HepG2 (cell line): ENCODE measurements at regions not wholly inside any gene's neighbourhood (a gene's known extent, or its start where the extent isn't known, plus 50 kb on each side); places are given as distances from the start of the nearest gene placed in this dataset.

Experiments
- ATAC-seq: fragments of 200-7000 bp; cut with Tn5 transposase; 3 replicates; pipeline ENCODE4 v1.9.1; 2020; ENCODE audit warnings: mild to moderate bottlenecking, moderate library complexity
- BruUV-seq: library from RNA; stranded (reverse); fragments of 400-500 nt; replicated peaks from 2 replicates; lab custom pipeline; 2021; lab: Mats Ljungman, UMichigan
- CTCF ChIA-PET: fragments of 300-600 bp; formaldehyde crosslinking; extraction: SDS; loops from one replicate; lab custom pipeline; 2021; ENCODE audit warnings: low total read pairs, inconsistent platforms, low intra/inter-chr PET ratio; lab: Yijun Ruan, JAX
- POLR2A ChIA-PET: fragments of 350-600 bp; sonication (Branson Sonifier 250); formaldehyde crosslinking; loops from one replicate; lab custom pipeline; 2020; ENCODE audit warnings: antibody characterized with exemption, inconsistent platforms; lab: Yijun Ruan, JAX
- DNase-seq: peaks from one replicate; pipeline ENCODE4 v3.0.0-alpha.2; 2015; ENCODE audit warnings: low spot score
- FAIRE-seq: peaks from 3 replicates; lab custom pipeline; 2011; peaks lifted over from hg19 to GRCh38; lab: Jason Lieb, UNC
- H2AFZ ChIP-seq: one replicate; pipeline ENCODE4 v1.6.1; 2011; ENCODE audit warnings: low read length, inconsistent platforms
- H3K27ac ChIP-seq: fragments of 300-600 bp; 3 replicates; pipeline ENCODE4 v1.8.0; 2011; ENCODE audit warnings: mixed run types, mild to moderate bottlenecking, mixed read lengths, low read length, inconsistent platforms; ENCODE audit not compliant: insufficient read depth; ENCODE audit errors: extremely low read length
- H3K27me3 ChIP-seq, 2 experiments: fragments of 200-600 bp in 1 of 2; 2 replicates in 1 of 2; 3 replicates in 1 of 2; pipeline versions ENCODE4 v1.6.0 to v1.8.0; 2011; ENCODE audit warnings: low read length in 2 of 2, mild to moderate bottlenecking in 2 of 2, moderate library complexity in 2 of 2, inconsistent platforms in 1 of 2; ENCODE audit not compliant: insufficient read depth in 2 of 2, control insufficient read depth in 1 of 2
- H3K36me3 ChIP-seq, 2 experiments: fragments of 200-600 bp in 1 of 2; replicated peaks in 1 of 2; 2 replicates in 1 of 2; 3 replicates in 1 of 2; pipeline versions ENCODE4 v1.5.1 to v1.8.0; 2011; ENCODE audit warnings: low read length in 2 of 2, inconsistent platforms in 1 of 2; ENCODE audit not compliant: insufficient read depth in 2 of 2, control insufficient read depth in 1 of 2
- H3K4me1 ChIP-seq: 2 replicates; pipeline ENCODE4 v1.5.1; 2012; ENCODE audit warnings: low read length, inconsistent platforms; ENCODE audit not compliant: insufficient read depth
- H3K4me2 ChIP-seq: 2 replicates; pipeline ENCODE4 v1.6.0; 2011; ENCODE audit warnings: low read depth, low read length, inconsistent platforms
- H3K4me3 ChIP-seq, 3 experiments: fragments of 200-600 bp in 1 of 3; sonication (generic), shearing (Covaris generic) in 1 of 3; replicated peaks in 1 of 3; 2 replicates each; pipeline ENCODE4 v1.5.1; 2011 to 2016; ENCODE audit warnings: low read length in 3 of 3, inconsistent platforms in 2 of 3, low read depth in 2 of 3, mild to moderate bottlenecking in 2 of 3, control low read depth in 1 of 3, mixed read lengths in 1 of 3; ENCODE audit not compliant: insufficient read depth in 1 of 3
- H3K79me2 ChIP-seq: one replicate; pipeline ENCODE4 v1.6.1; 2011; ENCODE audit warnings: low read length, inconsistent platforms; ENCODE audit not compliant: insufficient read depth
- H3K9ac ChIP-seq: 2 replicates; pipeline ENCODE4 v1.6.0; 2011; ENCODE audit warnings: mild to moderate bottlenecking, low read depth, low read length, inconsistent platforms; ENCODE audit not compliant: insufficient read depth
- H3K9me3 ChIP-seq: 2 replicates; pipeline ENCODE4 v1.5.1; 2012; ENCODE audit warnings: mild to moderate bottlenecking, low read length
- H4K20me1 ChIP-seq: 2 replicates; pipeline ENCODE4 v1.6.0; 2011; ENCODE audit warnings: inconsistent platforms, mild to moderate bottlenecking, low read length, moderate library complexity; ENCODE audit not compliant: insufficient read depth
- ARID2 ChIP-seq: sonication (generic); formaldehyde crosslinking; IDR thresholded peaks from 2 replicates; pipeline ENCODE4 v1.8.1; 2022; ENCODE audit warnings: mild to moderate bottlenecking, missing genetic modification reagents, borderline replicate concordance
- EEA1 ChIP-seq: sonication (generic); formaldehyde crosslinking; IDR thresholded peaks from 2 replicates; pipeline ENCODE4 v1.5.1; 2020; ENCODE audit warnings: mild to moderate bottlenecking, missing genetic modification reagents, borderline replicate concordance
- FLYWCH1 ChIP-seq: sonication (generic); formaldehyde crosslinking; IDR thresholded peaks from 2 replicates; pipeline ENCODE4 v1.8.1; 2023; ENCODE audit warnings: mild to moderate bottlenecking, missing genetic modification reagents
- FOXC1 ChIP-seq: sonication (generic); formaldehyde crosslinking; IDR thresholded peaks from 2 replicates; pipeline ENCODE4 v1.8.0; 2022; ENCODE audit warnings: mild to moderate bottlenecking, missing genetic modification reagents, borderline replicate concordance
- HOXA7 ChIP-seq: sonication (generic); formaldehyde crosslinking; IDR thresholded peaks from 2 replicates; pipeline ENCODE4 v1.8.1; 2022; ENCODE audit warnings: mild to moderate bottlenecking, missing genetic modification reagents, moderate library complexity
- KAT7 ChIP-seq: IDR thresholded peaks from 2 replicates; pipeline ENCODE4 v1.6.1; 2018; ENCODE audit warnings: borderline replicate concordance, missing compliant biosample characterization
- KLF13 ChIP-seq: sonication (generic); formaldehyde crosslinking; IDR thresholded peaks from 2 replicates; pipeline ENCODE4 v1.4.0; 2020; ENCODE audit warnings: mild to moderate bottlenecking, missing genetic modification reagents
- LCORL ChIP-seq, 2 experiments: fragments of 450-650 bp in 1 of 2; sonication (generic) in 1 of 2; formaldehyde crosslinking in 1 of 2; IDR thresholded peaks; 2 replicates each; pipeline versions ENCODE4 v1.5.0 to v1.6.1; 2017 to 2020; ENCODE audit warnings: antibody characterized with exemption in 1 of 2, missing genetic modification reagents in 1 of 2
- MBD4 ChIP-seq: IDR thresholded peaks from 2 replicates; pipeline ENCODE4 v1.6.1; 2012; ENCODE audit warnings: low read length, inconsistent platforms, borderline replicate concordance
- NR2C2 ChIP-seq: sonication (generic); formaldehyde crosslinking; IDR thresholded peaks from 2 replicates; pipeline ENCODE4 v1.4.0; 2020; ENCODE audit warnings: missing genetic modification reagents, mild to moderate bottlenecking, moderate library complexity, borderline replicate concordance
- TBX2 ChIP-seq: sonication (generic); formaldehyde crosslinking; IDR thresholded peaks from 2 replicates; pipeline ENCODE4 v1.5.0; 2020; ENCODE audit warnings: missing genetic modification reagents, mild to moderate bottlenecking, borderline replicate concordance
- ZNF20 ChIP-seq: sonication (generic); formaldehyde crosslinking; IDR thresholded peaks from 2 replicates; pipeline ENCODE4 v1.4.0; 2020; ENCODE audit warnings: mild to moderate bottlenecking, moderate library complexity, missing genetic modification reagents
- ZNF230 ChIP-seq: sonication (generic); formaldehyde crosslinking; IDR thresholded peaks from 2 replicates; pipeline ENCODE4 v1.4.0; 2020; ENCODE audit warnings: mild to moderate bottlenecking, missing genetic modification reagents
- ZNF232 ChIP-seq: sonication (generic); formaldehyde crosslinking; IDR thresholded peaks from 2 replicates; pipeline ENCODE4 v1.4.0; 2020; ENCODE audit warnings: missing genetic modification reagents, borderline replicate concordance
- ZNF253 ChIP-seq: sonication (generic); formaldehyde crosslinking; IDR thresholded peaks from 2 replicates; pipeline ENCODE4 v1.8.0; 2022; ENCODE audit warnings: mild to moderate bottlenecking, missing genetic modification reagents, borderline replicate concordance
- ZNF850 ChIP-seq: sonication (generic); formaldehyde crosslinking; conservative IDR thresholded peaks from 2 replicates; pipeline ENCODE4 v1.9.0; 2021; ENCODE audit warnings: mild to moderate bottlenecking, missing genetic modification reagents
- WGBS: methylation state at CpG from one replicate; pipeline ENCODE4 v1.1.6; 2017; ENCODE audit warnings: low lambda C conversion rate; 5-methylcytosine and 5-hydroxymethylcytosine counted together
- in situ Hi-C: cut with HindIII; loops from 2 replicates; pipeline ENCODE4 v1.10.0; 2017; ENCODE audit warnings: low pct_unique_long_range_greater_than_20kb; ENCODE audit not compliant: extremely low pct_ligation_motif_present
- intact Hi-C: fragments of 100-400 bp; cut with micrococcal nuclease; formaldehyde crosslinking; loops from one replicate; pipeline ENCODE4 v1.10.0; 2022; ENCODE audit not compliant: unreplicated experiment
- TF ChIP-seq, protein P1 (sequence below): sonication (generic); formaldehyde crosslinking; IDR thresholded peaks from 2 replicates; pipeline ENCODE4 v1.8.0; 2023; ENCODE audit warnings: mild to moderate bottlenecking, missing genetic modification reagents
- TF ChIP-seq, protein P2 (sequence below): sonication (generic); formaldehyde crosslinking; IDR thresholded peaks from 2 replicates; pipeline ENCODE4 v1.5.0; 2020; ENCODE audit warnings: missing genetic modification reagents
- TF ChIP-seq, protein P3 (sequence below): sonication (generic); formaldehyde crosslinking; IDR thresholded peaks from 2 replicates; pipeline ENCODE4 v1.8.0; 2022; ENCODE audit warnings: missing genetic modification reagents, low read depth, mild to moderate bottlenecking, borderline replicate concordance
- TF ChIP-seq, protein P4 (sequence below): sonication (generic); formaldehyde crosslinking; IDR thresholded peaks from 2 replicates; pipeline ENCODE4 v1.4.0; 2020; ENCODE audit warnings: missing genetic modification reagents, low read depth, mild to moderate bottlenecking, borderline replicate concordance

DNA sequence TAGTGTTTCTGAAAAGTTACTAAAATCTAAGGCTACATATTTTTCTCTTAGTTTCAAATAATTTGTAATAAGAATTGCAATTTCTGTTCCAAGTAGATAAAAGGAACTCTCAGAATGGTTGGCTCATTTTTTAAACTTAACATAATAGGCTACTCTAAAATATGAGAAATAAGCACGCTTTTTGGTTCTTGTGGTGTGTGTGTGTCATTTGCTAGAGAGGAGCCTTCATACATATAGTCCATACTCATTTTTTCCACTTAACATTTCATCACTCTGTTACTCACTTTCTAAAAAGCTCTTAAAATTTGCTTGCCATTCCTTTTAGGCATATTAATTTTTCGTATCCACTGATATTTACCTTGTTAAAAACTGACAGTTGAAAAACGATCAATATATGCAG lies 74.0 kb upstream of the VWDE start (continued):
- TF ChIP-seq, protein P1, sequence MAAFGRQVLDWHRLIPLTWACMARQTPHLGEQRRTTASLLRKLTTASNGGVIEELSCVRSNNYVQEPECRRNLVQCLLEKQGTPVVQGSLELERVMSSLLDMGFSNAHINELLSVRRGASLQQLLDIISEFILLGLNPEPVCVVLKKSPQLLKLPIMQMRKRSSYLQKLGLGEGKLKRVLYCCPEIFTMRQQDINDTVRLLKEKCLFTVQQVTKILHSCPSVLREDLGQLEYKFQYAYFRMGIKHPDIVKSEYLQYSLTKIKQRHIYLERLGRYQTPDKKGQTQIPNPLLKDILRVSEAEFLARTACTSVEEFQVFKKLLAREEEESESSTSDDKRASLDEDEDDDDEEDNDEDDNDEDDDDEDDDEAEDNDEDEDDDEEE = no peak
- TF ChIP-seq NR2C2 (CRISPR knock-in tag) = no peak
- no peak for TF ChIP-seq EEA1
- TF ChIP-seq ZNF232 = no peak

DNA sequence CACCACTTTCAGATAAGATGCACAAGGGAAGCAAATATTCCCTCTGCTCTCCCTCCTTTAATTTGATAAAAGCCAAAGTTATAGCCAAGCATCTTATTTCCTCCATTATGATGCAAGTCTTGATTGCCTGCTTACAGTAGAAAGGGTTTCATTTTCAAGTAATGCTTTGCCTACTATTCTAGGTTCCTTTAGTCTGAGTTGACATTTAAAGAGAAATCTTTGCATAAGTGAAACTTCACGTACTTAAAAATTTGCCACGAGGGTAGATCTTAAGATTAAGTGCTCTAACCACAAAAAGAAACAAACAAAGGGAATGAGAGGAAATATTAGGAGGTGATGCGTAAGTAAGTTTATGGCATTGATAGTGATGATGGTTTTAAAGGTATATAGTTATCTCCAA lies 78.1 kb upstream of the VWDE start:
- no peak overlapping the region for H3K27ac ChIP-seq
- no peaks in the 10 kb centered on the region for H3K4me1 ChIP-seq
- in situ Hi-C loops = loop anchor here (25.0 kb wide), 2 partner anchors 644 to 1044 kb away; partner anchors contain the start of gene THSD7A
- H3K9me3 ChIP-seq = no peaks in the 10 kb centered on the region
- no peak overlapping the region for H3K9ac ChIP-seq
- TF ChIP-seq, protein P2, sequence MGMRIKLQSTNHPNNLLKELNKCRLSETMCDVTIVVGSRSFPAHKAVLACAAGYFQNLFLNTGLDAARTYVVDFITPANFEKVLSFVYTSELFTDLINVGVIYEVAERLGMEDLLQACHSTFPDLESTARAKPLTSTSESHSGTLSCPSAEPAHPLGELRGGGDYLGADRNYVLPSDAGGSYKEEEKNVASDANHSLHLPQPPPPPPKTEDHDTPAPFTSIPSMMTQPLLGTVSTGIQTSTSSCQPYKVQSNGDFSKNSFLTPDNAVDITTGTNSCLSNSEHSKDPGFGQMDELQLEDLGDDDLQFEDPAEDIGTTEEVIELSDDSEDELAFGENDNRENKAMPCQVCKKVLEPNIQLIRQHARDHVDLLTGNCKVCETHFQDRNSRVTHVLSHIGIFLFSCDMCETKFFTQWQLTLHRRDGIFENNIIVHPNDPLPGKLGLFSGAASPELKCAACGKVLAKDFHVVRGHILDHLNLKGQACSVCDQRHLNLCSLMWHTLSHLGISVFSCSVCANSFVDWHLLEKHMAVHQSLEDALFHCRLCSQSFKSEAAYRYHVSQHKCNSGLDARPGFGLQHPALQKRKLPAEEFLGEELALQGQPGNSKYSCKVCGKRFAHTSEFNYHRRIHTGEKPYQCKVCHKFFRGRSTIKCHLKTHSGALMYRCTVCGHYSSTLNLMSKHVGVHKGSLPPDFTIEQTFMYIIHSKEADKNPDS (CRISPR knock-in tag) = no peak
- TF ChIP-seq FLYWCH1 (CRISPR knock-in tag) (no peak), FOXC1 (CRISPR knock-in tag) (no peak), ARID2 (CRISPR knock-in tag) (no peak), LCORL (IDR thresholded peaks at IDR 0.05) (no peak), LCORL (CRISPR knock-in tag; IDR thresholded peaks at IDR 0.05) (no peak), TBX2 (CRISPR knock-in tag) (no peak), ZNF850 (CRISPR knock-in tag) (no peak), ZNF230 (CRISPR knock-in tag) (no peak), KLF13 (CRISPR knock-in tag) (no peak), HOXA7 (no peak), KAT7 (CRISPR knock-in tag) (no peak), ZNF253 (CRISPR knock-in tag) (no peak), ZNF20 (CRISPR knock-in tag) (no peak), MBD4 (no peak)
- TF ChIP-seq, protein P3, sequence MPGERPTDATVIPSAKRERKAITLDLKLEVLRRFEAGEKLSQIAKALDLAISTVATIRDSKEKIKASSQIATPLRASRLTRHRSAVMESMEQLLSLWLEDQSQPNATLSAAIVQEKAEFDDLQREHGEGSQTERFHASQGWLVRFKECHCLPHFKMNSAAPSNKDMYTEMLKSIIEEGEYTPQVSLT = no peak
- TF ChIP-seq, protein P4, sequence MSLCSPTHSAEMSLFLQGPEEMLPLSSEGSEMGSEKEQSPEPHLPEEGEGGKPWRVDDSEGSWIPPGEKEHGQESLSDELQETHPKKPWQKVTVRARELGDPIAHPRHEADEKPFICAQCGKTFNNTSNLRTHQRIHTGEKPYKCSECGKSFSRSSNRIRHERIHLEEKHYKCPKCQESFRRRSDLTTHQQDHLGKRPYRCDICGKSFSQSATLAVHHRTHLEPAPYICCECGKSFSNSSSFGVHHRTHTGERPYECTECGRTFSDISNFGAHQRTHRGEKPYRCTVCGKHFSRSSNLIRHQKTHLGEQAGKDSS (CRISPR knock-in tag) = no peak
- BruUV-seq = no TSS peak
- DNase-seq (no peak), ATAC-seq (no peak), FAIRE-seq (no peak)
- H4K20me1 ChIP-seq = no peaks in the 10 kb centered on the region
- intact Hi-C loops = no loop called here
- no peak overlapping the region for H3K4me3 ChIP-seq
- no peaks in the 10 kb centered on the region for H3K36me3 ChIP-seq
- H2AFZ ChIP-seq = no peak overlapping the region
- WGBS = 21% methylated on average over 3 of the region's 3 CpGs
- no peaks in the 10 kb centered on the region for H3K79me2 ChIP-seq
- no peak overlapping the region for H3K4me2 ChIP-seq
- CTCF ChIA-PET = no interaction called here
- no peaks in the 10 kb centered on the region for H3K27me3 ChIP-seq
- POLR2A ChIA-PET = no interaction called here
